Effector CD4-positive, alpha-beta T cell (primary cell): ENCODE measurements at regions not wholly inside any gene's neighbourhood (a gene's known extent, or its start where the extent isn't known, plus 50 kb on each side); places are given as distances from the start of the nearest gene placed in this dataset.

Source experiments
- DNase-seq: peaks from one replicate; pipeline ENCODE4 v3.0.0-alpha.2; 2020

GRCh38 chr4:108398316-108398715 lies 222.1 kb upstream of the RPL34 start:
- DNase-seq, result no peak

DNA sequence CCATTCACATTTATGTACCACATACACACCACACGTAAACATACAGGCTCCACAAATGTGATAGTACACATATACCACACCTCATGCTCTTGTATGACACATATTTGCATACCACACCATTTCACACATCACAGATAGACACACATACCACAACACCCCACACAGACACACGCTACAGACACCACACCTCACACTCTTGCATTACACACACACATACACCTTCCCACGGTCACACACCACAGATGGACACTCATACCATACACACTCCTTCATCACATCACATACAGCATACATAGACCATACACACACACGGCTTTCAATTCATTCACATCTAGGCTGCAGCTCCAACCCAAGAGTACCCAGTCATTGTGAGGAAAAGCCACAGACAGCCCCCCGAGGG lies 222.5 kb upstream of the RPL34 start:
- DNase-seq, result no peak

GRCh38 chr4:108396900-108397497 lies 223.4 kb upstream of the RPL34 start:
- no peak for DNase-seq

DNA sequence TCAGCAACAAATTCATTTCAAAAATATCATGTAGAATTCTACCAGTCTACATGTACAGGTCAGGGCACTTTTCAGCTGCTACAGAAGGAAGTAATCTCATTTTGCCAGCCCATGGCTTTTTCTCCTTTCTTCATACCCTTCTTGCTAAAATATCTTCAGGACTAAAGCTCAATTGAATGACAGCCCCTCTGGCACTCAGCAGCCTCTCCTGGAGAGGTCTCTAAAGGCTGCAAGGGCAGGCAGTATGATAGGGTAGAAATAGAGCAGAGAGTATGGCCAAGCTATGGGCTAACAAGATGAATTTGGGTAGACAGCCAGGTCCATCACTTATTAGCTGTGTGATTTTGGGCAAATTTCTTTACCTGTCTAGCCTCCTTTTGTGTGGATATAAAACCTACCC lies 224.6 kb upstream of the RPL34 start:
- no peak for DNase-seq

DNA sequence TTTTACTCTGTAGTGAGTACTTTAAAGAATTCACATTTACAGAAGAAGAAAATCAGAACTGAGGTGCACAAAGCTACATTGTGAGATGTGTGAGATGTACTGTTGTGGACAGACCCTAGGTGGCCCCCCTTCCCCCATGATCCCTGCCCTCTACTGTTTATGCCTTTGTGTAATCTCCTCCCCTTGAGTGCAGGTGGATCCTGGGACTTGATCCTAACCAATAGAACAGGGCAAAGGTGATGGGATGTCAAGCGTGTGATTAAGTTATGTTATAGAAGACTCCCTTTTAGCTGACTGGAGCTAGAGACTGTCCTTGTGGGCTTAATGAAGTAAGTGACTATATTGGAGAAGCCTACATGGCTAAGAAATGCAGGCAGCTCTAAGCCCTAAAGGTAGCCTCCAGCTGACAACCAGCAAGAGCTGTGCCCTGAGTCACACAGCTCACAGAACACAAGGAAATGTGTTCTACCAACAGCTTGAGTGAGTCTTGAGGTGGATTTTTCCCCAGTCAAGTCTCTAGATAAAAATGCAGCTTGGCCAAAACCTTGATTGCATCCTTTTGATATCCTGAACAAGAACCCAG lies 225.2 kb upstream of the LEF1 start:
- no peak for DNase-seq

DNA sequence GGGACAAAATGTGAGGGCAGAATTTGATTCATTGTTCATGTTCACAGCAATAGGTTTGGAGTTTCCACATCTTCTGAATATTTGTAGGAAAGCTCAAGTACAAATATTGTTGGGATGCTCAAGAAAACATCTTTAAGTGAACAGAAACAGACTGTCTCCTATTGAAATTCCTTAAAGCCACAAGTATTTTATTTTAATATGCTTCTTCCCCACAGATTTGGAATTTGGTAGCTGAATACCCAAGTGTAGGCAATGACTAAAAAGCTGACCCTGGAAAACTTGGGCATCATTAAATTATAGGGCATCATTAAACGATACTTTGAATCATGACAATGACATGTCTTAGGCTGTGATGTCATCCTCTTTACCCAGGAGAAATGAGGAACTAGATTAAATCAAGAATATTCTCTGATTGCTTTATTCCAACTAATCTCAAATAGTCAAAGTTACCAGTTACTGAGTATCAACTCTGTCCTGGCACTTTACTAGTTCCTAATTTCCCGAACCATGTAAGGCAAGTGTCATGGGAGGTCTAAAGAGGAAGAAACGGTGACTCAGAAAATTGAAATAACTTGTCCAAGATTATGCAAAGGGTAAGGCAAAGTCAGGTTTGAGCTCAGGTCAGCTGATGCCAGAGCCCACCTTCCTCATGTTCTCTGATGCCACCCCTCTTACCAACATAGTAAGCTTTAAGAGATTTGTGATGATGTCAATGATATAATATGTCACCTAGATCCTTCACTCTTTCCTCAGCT lies 223.1 kb upstream of the LEF1 start:
- DNase-seq, result no peak

- DNase-seq, result no peak
Measured at GRCh38 chr4:108385076-108385475, 216.3 kb upstream of the LEF1 start.

- no peak for DNase-seq
Measured at GRCh38 chr4:108384544-108384943, 215.8 kb upstream of the LEF1 start.

GRCh38 chr4:108383157-108383556 lies 214.4 kb upstream of the LEF1 start:
- DNase-seq, result no peak

DNA sequence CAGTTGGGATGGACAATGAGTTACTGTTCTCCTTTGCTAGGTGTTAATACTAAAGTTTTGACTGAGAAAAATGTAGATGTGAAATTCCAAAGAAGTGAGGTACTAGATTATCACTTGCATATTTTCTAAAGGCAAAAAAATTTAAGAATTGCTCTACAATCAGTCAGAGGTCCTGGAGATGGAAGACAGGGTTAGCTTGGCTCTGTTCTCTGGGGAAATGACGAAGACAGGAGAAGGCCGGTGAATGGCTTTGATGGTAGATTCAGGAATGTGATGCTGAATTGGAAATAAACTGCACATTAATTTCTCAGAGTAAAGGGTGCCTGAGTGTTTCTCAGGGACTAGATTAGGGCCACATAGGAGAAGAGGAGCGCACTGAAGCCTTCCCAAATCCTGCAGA lies 214.0 kb upstream of the LEF1 start:
- no peak for DNase-seq

- DNase-seq, result no peak
Measured at GRCh38 chr4:108378164-108378563, 209.4 kb upstream of the LEF1 start.

- no peak for DNase-seq
Measured at GRCh38 chr4:108377021-108377420, 208.3 kb upstream of the LEF1 start.

DNA sequence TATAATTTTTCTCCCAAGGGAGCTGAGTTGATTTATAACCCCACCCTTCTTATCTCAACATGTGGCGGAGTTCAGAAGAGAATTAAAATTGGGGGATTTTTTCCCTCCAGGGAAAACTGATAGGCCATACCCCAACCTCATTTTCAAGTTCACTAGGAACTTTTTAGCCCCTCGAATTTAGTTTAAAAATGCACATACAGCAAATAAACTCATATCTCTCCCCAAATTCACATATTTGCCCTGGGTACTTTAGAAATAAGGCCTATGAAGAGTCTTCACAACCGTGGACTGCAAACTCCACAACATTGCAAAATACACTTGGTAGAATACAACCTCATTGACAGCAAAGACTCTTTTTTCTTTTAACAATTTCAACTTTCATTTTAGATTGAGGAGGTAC lies 206.7 kb upstream of the LEF1 start:
- no peak for DNase-seq

GRCh38 chr4:108372681-108373080 lies 203.9 kb upstream of the LEF1 start:
- no peak for DNase-seq

DNA sequence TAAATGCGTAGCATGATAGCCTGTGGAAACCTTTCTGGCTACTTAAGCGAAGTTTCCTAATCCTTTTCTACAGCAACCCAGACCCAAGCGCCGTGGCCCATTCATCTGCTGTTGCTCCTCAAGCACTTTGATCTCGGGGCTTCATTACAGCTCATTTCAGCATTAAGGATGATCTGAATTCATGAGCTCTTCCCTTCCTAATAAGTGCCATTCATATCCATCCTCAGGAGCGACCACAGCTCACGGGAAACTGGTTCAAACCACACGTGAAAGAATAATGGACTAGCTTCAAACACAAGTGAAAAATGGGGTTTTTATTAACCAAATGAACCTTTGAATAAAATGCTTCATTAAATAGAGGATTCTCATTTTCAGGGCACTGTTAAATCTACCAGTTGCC lies 202.6 kb upstream of the LEF1 start:
- no peak for DNase-seq

GRCh38 chr4:108370291-108371141 lies 201.8 kb upstream of the LEF1 start:
- no peak for DNase-seq

DNA sequence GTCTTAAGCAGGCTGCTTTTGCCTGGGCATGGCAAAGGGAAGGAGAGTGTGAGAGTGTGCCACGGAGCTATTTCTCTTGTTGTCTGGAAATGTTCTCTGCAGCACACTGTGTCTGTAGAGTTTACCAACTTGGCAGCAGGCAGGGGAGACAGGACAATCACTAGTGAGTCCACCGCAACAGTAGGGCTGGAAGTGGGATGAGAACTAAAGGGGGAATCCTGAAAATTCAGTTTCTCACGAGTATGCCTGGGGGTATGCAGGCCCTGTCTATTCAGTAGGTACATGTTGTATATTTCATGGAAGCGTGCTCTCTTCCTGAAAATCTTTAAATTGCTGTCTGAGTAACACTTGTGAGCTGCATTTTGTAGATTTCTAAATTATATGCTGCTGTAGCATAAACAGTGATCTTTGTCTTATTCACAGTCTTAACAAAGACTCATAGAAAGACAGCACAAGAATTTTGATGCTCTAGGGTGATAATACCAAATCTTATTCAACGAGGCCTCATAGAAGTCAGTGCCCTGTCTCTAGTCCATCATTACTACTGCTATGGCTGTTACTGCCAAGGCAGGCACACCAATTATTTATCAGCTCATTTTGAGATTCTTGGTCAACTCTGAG lies 200.4 kb upstream of the LEF1 start:
- no peak for DNase-seq

GRCh38 chr4:108367751-108368150 lies 199.0 kb upstream of the LEF1 start:
- DNase-seq, result no peak

- DNase-seq, result no peak
Measured at GRCh38 chr4:108366716-108367115, 198.0 kb upstream of the LEF1 start.

DNA sequence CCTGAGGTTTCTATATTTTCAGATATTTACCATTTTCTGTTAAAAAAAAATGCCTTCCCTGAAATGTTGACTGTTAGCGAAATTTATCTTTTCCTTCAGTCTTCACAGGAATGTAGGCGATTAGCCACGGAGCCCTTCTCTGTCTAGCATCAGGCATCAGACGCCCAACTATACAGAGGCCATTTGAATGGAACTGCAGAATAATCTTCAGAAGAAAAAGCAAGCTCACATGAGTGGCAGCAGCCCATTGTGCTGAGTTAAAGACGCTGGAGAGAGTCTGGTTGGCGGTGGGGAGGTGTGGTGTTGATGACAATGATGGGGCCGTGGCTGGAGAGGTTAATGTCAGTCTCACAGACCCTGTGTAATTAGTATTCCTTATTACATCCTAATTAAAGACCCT lies 196.8 kb upstream of the LEF1 start:
- DNase-seq, result no peak

- DNase-seq, result no peak
Measured at GRCh38 chr4:108361886-108362285, 193.2 kb upstream of the LEF1 start.

- no peak for DNase-seq
Measured at GRCh38 chr4:108361446-108361820, 192.7 kb upstream of the LEF1 start.
